ENCODE measurements at regions not wholly inside any gene's neighbourhood (a gene's known extent, or its start where the extent isn't known, plus 50 kb on each side); places are given as distances from the start of the nearest gene placed in this dataset.

DNA sequence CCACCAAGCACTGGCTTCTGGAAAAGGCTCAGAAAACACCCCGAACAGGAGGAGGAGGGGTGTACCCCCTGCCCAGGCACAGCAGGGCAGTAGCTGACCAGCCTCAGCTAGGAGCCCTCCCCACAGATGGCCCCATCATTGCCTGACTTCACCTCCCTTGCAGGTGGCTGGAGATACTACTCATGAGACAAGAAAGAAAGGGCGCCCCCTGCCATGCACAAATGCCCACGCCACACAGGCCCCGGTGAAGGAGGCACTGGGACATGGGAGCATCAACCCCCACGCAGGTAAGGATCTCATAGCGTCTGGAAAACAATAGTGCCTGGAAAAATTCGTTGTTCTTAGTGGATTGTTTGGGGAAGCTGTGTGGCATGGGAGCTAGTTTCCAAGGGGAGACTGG lies 240.6 kb downstream of the TFCP2L1 start:
- TF ChIP-seq ZNF274 (IDR thresholded peaks at IDR 0.05; ENCODE audit: low read depth, low read length) = no peak
- TF ChIP-seq YY1 (IDR thresholded peaks at IDR 0.05; ENCODE audit: insufficient read depth, insufficient read length) = no peak
- no peak for TF ChIP-seq SUZ12 (IDR thresholded peaks at IDR 0.05; ENCODE audit: extremely low read depth, insufficient read depth, insufficient read length)
- DNase-seq (ENCODE audit: low read depth, low spot score) = no peak
- no peaks in the 10 kb centered on the region for H3K9me3 ChIP-seq (ENCODE audit: insufficient read depth, low read length)
- H3K9ac ChIP-seq (ENCODE audit: insufficient read length, low read depth) = no peak overlapping the region
- H3K27me3 ChIP-seq (ENCODE audit: insufficient read depth, insufficient read length) = peaks cover 3% of the 10 kb centered on the region
- no peaks in the 10 kb centered on the region for H3K4me1 ChIP-seq (ENCODE audit: insufficient read depth, insufficient read length)
- H3K36me3 ChIP-seq (ENCODE audit: insufficient read depth, insufficient read length, low read length) = no peaks in the 10 kb centered on the region
- no peak overlapping the region for H3K4me3 ChIP-seq (ENCODE audit: insufficient read length, low read depth)

DNA sequence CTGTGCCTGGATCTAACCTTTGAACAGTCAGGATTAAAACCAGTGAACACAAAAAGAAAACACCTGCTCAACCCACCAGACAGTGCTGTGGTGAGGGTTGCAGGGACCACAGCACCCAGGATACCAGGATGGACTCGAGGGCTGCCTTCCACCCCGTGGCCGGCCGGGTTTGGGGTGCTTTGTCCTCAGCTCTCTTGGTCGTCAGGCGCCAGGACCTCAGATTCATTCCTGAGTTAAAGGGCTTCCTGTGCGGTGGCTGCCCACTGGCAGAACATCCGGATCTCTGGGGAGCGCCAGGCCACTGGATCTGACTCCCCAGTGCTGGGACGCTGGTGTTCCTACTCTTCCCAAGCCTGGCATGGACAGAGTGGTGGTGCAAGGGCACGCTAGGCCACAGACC lies 239.8 kb downstream of the TFCP2L1 start:
- Histone ChIP-seq H3K36me3 (ENCODE audit: insufficient read depth, insufficient read length, low read length) (no peaks in the 10 kb centered on the region), H3K9me3 (ENCODE audit: insufficient read depth, low read length) (no peaks in the 10 kb centered on the region), H3K4me1 (ENCODE audit: insufficient read depth, insufficient read length) (peaks cover 2% of the 10 kb centered on the region), H3K9ac (ENCODE audit: insufficient read length, low read depth) (no peak overlapping the region), H3K27me3 (ENCODE audit: insufficient read depth, insufficient read length) (peaks cover 3% of the 10 kb centered on the region), H3K4me3 (ENCODE audit: insufficient read length, low read depth) (no peak overlapping the region)
- DNase-seq (ENCODE audit: low read depth, low spot score) = no peak
- no peak for TF ChIP-seq SUZ12 (IDR thresholded peaks at IDR 0.05; ENCODE audit: extremely low read depth, insufficient read depth, insufficient read length)
- no peak for TF ChIP-seq YY1 (IDR thresholded peaks at IDR 0.05; ENCODE audit: insufficient read depth, insufficient read length)

DNA sequence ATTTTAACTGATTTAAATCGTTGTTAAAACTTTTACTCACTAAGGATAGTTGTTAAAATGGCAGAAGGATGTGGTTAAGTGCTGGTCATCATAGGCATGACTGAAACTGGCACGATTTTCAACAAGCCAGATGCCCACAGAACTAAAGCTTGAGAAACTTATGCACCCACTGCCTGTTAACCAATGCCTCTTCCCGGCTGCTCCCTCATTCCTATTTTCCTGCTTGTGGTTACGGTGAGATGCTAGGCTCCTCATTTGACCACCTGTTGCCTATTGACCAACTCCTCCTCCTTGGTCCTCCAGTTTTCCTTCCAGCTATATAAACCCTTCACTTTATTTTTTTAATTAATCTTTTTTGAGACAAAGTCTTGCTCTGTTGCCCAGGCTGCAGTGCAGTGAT lies 238.7 kb downstream of the TFCP2L1 start:
- Histone ChIP-seq H3K9me3 (ENCODE audit: insufficient read depth, low read length) (peaks cover 6% of the 10 kb centered on the region; the same call in 1 of the 2 replicates), H3K36me3 (ENCODE audit: insufficient read depth, insufficient read length, low read length) (no peaks in the 10 kb centered on the region), H3K4me1 (ENCODE audit: insufficient read depth, insufficient read length) (peaks cover 2% of the 10 kb centered on the region), H3K4me3 (ENCODE audit: insufficient read length, low read depth) (no peak overlapping the region), H3K27me3 (ENCODE audit: insufficient read depth, insufficient read length) (peaks cover 3% of the 10 kb centered on the region), H3K9ac (ENCODE audit: insufficient read length, low read depth) (no peak overlapping the region)
- no peak for DNase-seq (ENCODE audit: low read depth, low spot score)
- TF ChIP-seq YY1 (IDR thresholded peaks at IDR 0.05; ENCODE audit: insufficient read depth, insufficient read length) (no peak), SUZ12 (IDR thresholded peaks at IDR 0.05; ENCODE audit: extremely low read depth, insufficient read depth, insufficient read length) (no peak), ZNF274 (IDR thresholded peaks at IDR 0.05; ENCODE audit: low read depth, low read length) (no peak)

DNA sequence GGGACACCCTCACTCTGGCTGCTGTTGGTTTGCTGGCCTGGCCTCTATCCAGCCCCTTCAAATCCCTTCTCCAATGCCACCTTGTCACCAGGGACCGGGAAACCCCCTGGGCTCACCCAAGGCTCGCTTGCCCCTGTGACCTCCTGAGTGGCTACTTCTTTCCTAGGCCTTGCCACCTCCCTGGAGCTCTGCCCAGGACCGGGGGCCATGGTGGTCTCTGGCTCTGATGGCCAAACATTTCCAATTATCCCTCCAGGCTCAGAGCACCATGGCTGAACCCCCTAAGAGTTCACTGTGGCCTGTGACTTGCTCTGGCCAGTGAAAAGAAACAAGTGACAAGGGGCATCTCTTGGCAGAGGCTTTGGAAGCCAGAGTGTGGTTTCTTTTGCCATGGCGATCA lies 237.6 kb downstream of the TFCP2L1 start:
- H3K4me1 ChIP-seq (ENCODE audit: insufficient read depth, insufficient read length) = peaks cover 2% of the 10 kb centered on the region
- DNase-seq (ENCODE audit: low read depth, low spot score) = no peak
- H3K9ac ChIP-seq (ENCODE audit: insufficient read length, low read depth) = no peak overlapping the region
- no peak overlapping the region for H3K4me3 ChIP-seq (ENCODE audit: insufficient read length, low read depth)
- H3K9me3 ChIP-seq (ENCODE audit: insufficient read depth, low read length) = peaks cover 6% of the 10 kb centered on the region; the same call in 1 of the 2 replicates
- no peak for TF ChIP-seq ZNF274 (IDR thresholded peaks at IDR 0.05; ENCODE audit: low read depth, low read length)
- TF ChIP-seq YY1 (IDR thresholded peaks at IDR 0.05; ENCODE audit: insufficient read depth, insufficient read length) = no peak
- no peak for TF ChIP-seq SUZ12 (IDR thresholded peaks at IDR 0.05; ENCODE audit: extremely low read depth, insufficient read depth, insufficient read length)
- H3K27me3 ChIP-seq (ENCODE audit: insufficient read depth, insufficient read length) = peaks cover 3% of the 10 kb centered on the region
- H3K36me3 ChIP-seq (ENCODE audit: insufficient read depth, insufficient read length, low read length) = no peaks in the 10 kb centered on the region

DNA sequence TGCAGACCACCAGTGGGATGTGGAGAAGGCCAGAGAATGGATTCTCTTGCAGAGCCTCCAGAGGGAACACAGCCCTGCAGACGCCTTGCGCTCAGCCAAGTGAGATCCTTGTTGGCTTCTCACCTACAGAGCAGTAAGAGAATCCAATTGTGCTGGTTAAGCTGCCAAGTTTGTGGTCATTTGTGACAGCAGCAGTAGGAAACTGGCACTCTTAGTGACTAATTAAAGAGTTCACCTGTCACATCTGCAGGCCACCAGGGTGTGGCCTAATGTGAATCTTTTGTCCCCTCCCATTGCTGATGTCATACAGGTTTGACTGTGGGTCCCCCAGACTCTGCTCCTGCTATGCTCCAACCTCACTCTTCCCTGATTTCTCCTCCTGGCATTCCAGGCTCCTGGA lies 235.9 kb downstream of the TFCP2L1 start:
- DNase-seq (ENCODE audit: low read depth, low spot score) = no peak
- Histone ChIP-seq H3K9ac (ENCODE audit: insufficient read length, low read depth) (no peak overlapping the region), H3K9me3 (ENCODE audit: insufficient read depth, low read length) (peaks cover 13% of the 10 kb centered on the region; the same call in 1 of the 2 replicates), H3K4me3 (ENCODE audit: insufficient read length, low read depth) (no peak overlapping the region), H3K4me1 (ENCODE audit: insufficient read depth, insufficient read length) (peaks cover 2% of the 10 kb centered on the region), H3K36me3 (ENCODE audit: insufficient read depth, insufficient read length, low read length) (no peaks in the 10 kb centered on the region), H3K27me3 (ENCODE audit: insufficient read depth, insufficient read length) (no peaks in the 10 kb centered on the region)
- TF ChIP-seq SUZ12 (IDR thresholded peaks at IDR 0.05; ENCODE audit: extremely low read depth, insufficient read depth, insufficient read length) (no peak), YY1 (IDR thresholded peaks at IDR 0.05; ENCODE audit: insufficient read depth, insufficient read length) (no peak), ZNF274 (IDR thresholded peaks at IDR 0.05; ENCODE audit: low read depth, low read length) (no peak)

DNA sequence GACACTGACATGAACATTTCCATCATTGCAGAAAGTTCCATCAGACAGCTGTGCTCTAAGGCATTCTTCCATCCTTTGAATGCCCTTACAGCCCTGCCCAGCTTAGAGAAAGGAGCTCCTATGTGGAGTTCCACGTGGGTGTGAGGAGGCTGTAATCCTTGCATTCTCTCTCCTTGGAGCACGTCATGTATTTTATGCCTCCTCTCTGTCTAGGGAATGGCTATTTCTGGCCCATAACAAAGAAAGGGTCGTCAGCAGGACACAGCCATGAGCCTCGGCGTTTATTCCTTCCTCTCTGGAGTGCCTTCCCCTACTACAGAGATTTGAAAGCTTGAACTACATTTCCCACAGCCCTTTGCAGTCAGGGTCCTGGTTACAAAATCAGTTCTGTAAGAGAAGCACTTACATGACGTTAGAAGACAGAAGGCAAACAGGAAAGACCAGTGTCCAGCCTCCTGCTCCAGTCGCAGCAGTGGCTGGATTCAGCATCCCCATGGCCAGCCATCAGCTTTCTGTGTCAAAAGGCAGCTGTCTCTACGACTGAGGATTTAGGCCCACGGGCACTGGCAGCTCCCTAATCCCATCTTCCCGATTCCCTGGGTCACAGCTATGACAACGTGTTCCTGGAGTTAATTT lies 234.9 kb downstream of the TFCP2L1 start:
- no peak for DNase-seq (ENCODE audit: low read depth, low spot score)
- no peak for TF ChIP-seq SUZ12 (IDR thresholded peaks at IDR 0.05; ENCODE audit: extremely low read depth, insufficient read depth, insufficient read length)
- no peak for TF ChIP-seq YY1 (IDR thresholded peaks at IDR 0.05; ENCODE audit: insufficient read depth, insufficient read length)
- no peak for TF ChIP-seq ZNF274 (IDR thresholded peaks at IDR 0.05; ENCODE audit: low read depth, low read length)
- no peaks in the 10 kb centered on the region for H3K27me3 ChIP-seq (ENCODE audit: insufficient read depth, insufficient read length)

DNA sequence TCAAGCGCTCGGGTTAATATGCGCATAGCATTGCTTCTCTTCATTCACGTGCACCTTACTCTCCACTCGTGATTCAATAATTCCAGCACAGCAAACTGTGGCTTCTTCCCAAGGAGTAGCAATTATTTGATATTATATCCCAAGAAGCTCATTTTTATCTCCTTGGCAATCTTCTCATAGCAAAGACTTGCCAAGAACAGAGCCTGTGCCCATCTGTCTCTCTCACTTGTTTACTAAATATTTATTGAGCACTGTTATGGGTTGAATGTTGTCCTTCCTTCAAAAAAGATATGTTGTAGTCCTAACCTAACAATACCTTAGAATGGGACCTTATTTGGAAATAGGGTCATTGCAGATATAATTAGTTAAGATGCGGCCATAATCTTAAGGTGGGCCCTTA lies 233.7 kb downstream of the TFCP2L1 start:
- TF ChIP-seq ZNF274 (IDR thresholded peaks at IDR 0.05; ENCODE audit: low read depth, low read length) (no peak), YY1 (IDR thresholded peaks at IDR 0.05; ENCODE audit: insufficient read depth, insufficient read length) (no peak), SUZ12 (IDR thresholded peaks at IDR 0.05; ENCODE audit: extremely low read depth, insufficient read depth, insufficient read length) (no peak)
- no peak for DNase-seq (ENCODE audit: low read depth, low spot score)
- Histone ChIP-seq H3K9ac (ENCODE audit: insufficient read length, low read depth) (no peak overlapping the region), H3K9me3 (ENCODE audit: insufficient read depth, low read length) (peaks cover 14% of the 10 kb centered on the region; the same call in 1 of the 2 replicates), H3K4me3 (ENCODE audit: insufficient read length, low read depth) (no peak overlapping the region), H3K36me3 (ENCODE audit: insufficient read depth, insufficient read length, low read length) (no peaks in the 10 kb centered on the region), H3K27me3 (ENCODE audit: insufficient read depth, insufficient read length) (peaks cover 2% of the 10 kb centered on the region), H3K4me1 (ENCODE audit: insufficient read depth, insufficient read length) (peaks cover 2% of the 10 kb centered on the region)

More for the DNA sequence above, 234.9 kb downstream of the TFCP2L1 start:
- Histone ChIP-seq H3K4me1 (ENCODE audit: insufficient read depth, insufficient read length) (peaks cover 2% of the 10 kb centered on the region), H3K9me3 (ENCODE audit: insufficient read depth, low read length) (peaks cover 14% of the 10 kb centered on the region; the same call in 1 of the 2 replicates), H3K9ac (ENCODE audit: insufficient read length, low read depth) (no peak overlapping the region), H3K4me3 (ENCODE audit: insufficient read length, low read depth) (no peak overlapping the region), H3K36me3 (ENCODE audit: insufficient read depth, insufficient read length, low read length) (no peaks in the 10 kb centered on the region)
